GM19324 (cell line): ENCODE measurements at regions not wholly inside any gene's neighbourhood (a gene's known extent, or its start where the extent isn't known, plus 50 kb on each side); places are given as distances from the start of the nearest gene placed in this dataset.
A peak's percentile ranks its signal among the peaks of the same experiment; 100 is the strongest.

Experiments used
- ATAC-seq: cut with Tn5 transposase; IDR thresholded peaks from one replicate; pipeline ENCODE4 v1.9.1; 2021; ENCODE audit warnings: mild to moderate bottlenecking, moderate library complexity; ENCODE audit not compliant: unreplicated experiment, low FRiP score

GRCh38 chr4:138086611-138087041 is 155.5 kb downstream of the SLC7A11 start:
- ATAC-seq: no peak

GRCh38 chr4:138085736-138086305 is 156.3 kb downstream of the SLC7A11 start:
- ATAC-seq: no peak

- no peak for ATAC-seq
Observed at GRCh38 chr4:138078751-138079520, 163.2 kb downstream of the SLC7A11 start.

GRCh38 chr4:138078253-138078652 is 163.9 kb downstream of the SLC7A11 start:
- no peak for ATAC-seq

GRCh38 chr4:138076561-138076960 is 165.6 kb downstream of the SLC7A11 start:
- no peak for ATAC-seq

GRCh38 chr4:138070816-138071215 is 171.3 kb downstream of the SLC7A11 start:
- ATAC-seq: no peak

- no peak for ATAC-seq
Observed at GRCh38 chr4:138063581-138063980, 178.6 kb downstream of the SLC7A11 start.

- no peak for ATAC-seq
Observed at GRCh38 chr4:138062929-138063328, 179.2 kb downstream of the SLC7A11 start.

- ATAC-seq: no peak
Observed at GRCh38 chr4:138056541-138056940, 185.6 kb downstream of the SLC7A11 start.

GRCh38 chr4:138055890-138056289 is 186.3 kb downstream of the SLC7A11 start:
- no peak for ATAC-seq

- no peak for ATAC-seq
Observed at GRCh38 chr4:138053641-138054301, 188.4 kb downstream of the SLC7A11 start.

GRCh38 chr4:138052806-138053632 is 189.1 kb downstream of the SLC7A11 start:
- ATAC-seq: no peak

GRCh38 chr4:138051157-138051556 is 191.0 kb downstream of the SLC7A11 start:
- no peak for ATAC-seq

GRCh38 chr4:138050601-138051000 is 191.5 kb downstream of the SLC7A11 start:
- ATAC-seq: no peak

GRCh38 chr4:138049355-138049754 is 192.8 kb downstream of the SLC7A11 start:
- no peak for ATAC-seq

GRCh38 chr4:138047290-138047689 is 194.9 kb downstream of the SLC7A11 start:
- no peak for ATAC-seq

GRCh38 chr4:138045036-138045435 is 197.1 kb downstream of the SLC7A11 start:
- ATAC-seq: no peak

- no peak for ATAC-seq
Observed at GRCh38 chr4:138039010-138039409, 203.1 kb downstream of the SLC7A11 start.

GRCh38 chr4:138037696-138038095 is 204.5 kb downstream of the SLC7A11 start:
- no peak for ATAC-seq

- ATAC-seq: peak; percentile 100
Observed at GRCh38 chr4:138035781-138036258, 206.3 kb downstream of the SLC7A11 start.

GRCh38 chr4:138034871-138035270 is 207.3 kb downstream of the SLC7A11 start:
- ATAC-seq: no peak
